ENCODE measurements at regions not wholly inside any gene's neighbourhood (a gene's known extent, or its start where the extent isn't known, plus 50 kb on each side); places are given as distances from the start of the nearest gene placed in this dataset.

- no peak for TF ChIP-seq CTCF (IDR thresholded peaks at IDR 0.05; ENCODE audit: extremely low read depth in 1 of 2, insufficient read depth in 1 of 2, low read depth in 1 of 2, low read length in 2 of 2)
- no peak for TF ChIP-seq POLR2A (IDR thresholded peaks at IDR 0.05; ENCODE audit: low read depth, low read length)
- TF ChIP-seq POLR2AphosphoS5 (IDR thresholded peaks at IDR 0.05; ENCODE audit: insufficient read depth, low read depth, low read length): no peak
- TF ChIP-seq JUN (IDR thresholded peaks at IDR 0.05; ENCODE audit: borderline replicate concordance, insufficient read depth, insufficient read length, low read depth): no peak
- no peak for TF ChIP-seq EZH2 (IDR thresholded peaks at IDR 0.05; ENCODE audit: borderline replicate concordance, low read depth, low read length, severe bottlenecking)
- TF ChIP-seq GATA2 (IDR thresholded peaks at IDR 0.05; ENCODE audit: insufficient read depth, insufficient read length, low read depth, low read length): no peak
- no peak for TF ChIP-seq MAX (IDR thresholded peaks at IDR 0.05; ENCODE audit: insufficient read depth, insufficient read length)
- TF ChIP-seq MYC (IDR thresholded peaks at IDR 0.05; ENCODE audit: low read depth, low read length): no peak
- no peak for TF ChIP-seq FOS (IDR thresholded peaks at IDR 0.05; ENCODE audit: borderline replicate concordance, insufficient read depth, low read length)
These were observed 919.5 kb downstream of the DTWD2 start for GRCh38 chr5:118068886-118069285.
